WTC11 (cell line): ENCODE measurements at regions not wholly inside any gene's neighbourhood (a gene's known extent, or its start where the extent isn't known, plus 50 kb on each side); places are given as distances from the start of the nearest gene placed in this dataset.

ENCODE experiments used
- ATAC-seq: fragments of 200-7000 bp; cut with Tn5 transposase; 2 replicates; pipeline ENCODE4 v1.10.0; 2021; ENCODE audit warnings: mild to moderate bottlenecking, moderate library complexity
- CTCF ChIA-PET: fragments of 300-600 bp; sonication (Branson Sonifier 250); formaldehyde crosslinking; loops from one replicate; lab custom pipeline; 2021; ENCODE audit warnings: antibody characterized with exemption; lab: Charles Lee
- POLR2A ChIA-PET: fragments of 350-600 bp; sonication (Branson Sonifier 250); formaldehyde crosslinking; loops from one replicate; lab custom pipeline; 2021; ENCODE audit warnings: antibody characterized with exemption; lab: Charles Lee
- DNase-seq: peaks from one replicate; pipeline ENCODE4 v3.0.0; 2021; ENCODE audit warnings: low spot score
- H3K27ac Mint-ChIP-seq: 2 replicates; pipeline ENCODE4 v1.8.0; 2021; ENCODE audit warnings: mixed read lengths
- H3K27me3 Mint-ChIP-seq: 2 replicates; pipeline ENCODE4 v1.8.0; 2021; ENCODE audit warnings: low read depth, mild to moderate bottlenecking, moderate library complexity, mixed read lengths
- H3K36me3 Mint-ChIP-seq: 2 replicates; pipeline ENCODE4 v1.8.0; 2021; ENCODE audit warnings: mixed read lengths
- H3K4me1 Mint-ChIP-seq: 2 replicates; pipeline ENCODE4 v1.8.0; 2022; ENCODE audit warnings: mixed read lengths
- H3K4me3 Mint-ChIP-seq: 2 replicates; pipeline ENCODE4 v1.8.0; 2021; ENCODE audit warnings: mild to moderate bottlenecking, moderate library complexity, mixed read lengths
- H3K9me3 Mint-ChIP-seq: 2 replicates; pipeline ENCODE4 v1.8.0; 2021; ENCODE audit warnings: mixed read lengths
- ARID4B ChIP-seq: sonication (generic); formaldehyde crosslinking; IDR thresholded peaks from 2 replicates; pipeline ENCODE4 v1.8.0; 2023; ENCODE audit warnings: missing genetic modification reagents, mild to moderate bottlenecking, borderline replicate concordance
- ATF1 ChIP-seq: sonication (generic); formaldehyde crosslinking; IDR thresholded peaks from 2 replicates; pipeline ENCODE4 v1.8.1; 2023; ENCODE audit warnings: mild to moderate bottlenecking, moderate library complexity, missing genetic modification reagents
- ATF2 ChIP-seq: sonication (generic); formaldehyde crosslinking; IDR thresholded peaks from 2 replicates; pipeline ENCODE4 v1.8.1; 2022; ENCODE audit warnings: low read depth, missing genetic modification reagents, borderline replicate concordance
- ATF6 ChIP-seq: sonication (generic); formaldehyde crosslinking; IDR thresholded peaks from 2 replicates; pipeline ENCODE4 v1.8.1; 2023; ENCODE audit warnings: mild to moderate bottlenecking, missing genetic modification reagents
- CDX4 ChIP-seq: fragments of 250-450 bp; sonication (Bioruptor Pico); IDR thresholded peaks from 2 replicates; pipeline ENCODE4 v1.9.0; 2021; ENCODE audit warnings: moderate library complexity, mild to moderate bottlenecking, inconsistent platforms, borderline replicate concordance
- CREB1 ChIP-seq: sonication (generic); formaldehyde crosslinking; IDR thresholded peaks from 2 replicates; pipeline ENCODE4 v1.8.0; 2023; ENCODE audit warnings: mild to moderate bottlenecking, missing genetic modification reagents
- CREM ChIP-seq: sonication (generic); formaldehyde crosslinking; IDR thresholded peaks from 2 replicates; pipeline ENCODE4 v1.8.1; 2022; ENCODE audit warnings: mild to moderate bottlenecking, missing genetic modification reagents, moderate library complexity
- CTCF ChIP-seq: fragments of 200-600 bp; IDR thresholded peaks from 2 replicates; pipeline ENCODE4 v1.8.0; 2022; ENCODE audit warnings: antibody characterized with exemption
- NFYB ChIP-seq: sonication (generic); formaldehyde crosslinking; conservative IDR thresholded peaks from 2 replicates; pipeline ENCODE4 v1.8.0; 2022; ENCODE audit warnings: low read depth, missing genetic modification reagents
- NR2C2 ChIP-seq: sonication (generic); formaldehyde crosslinking; IDR thresholded peaks from 2 replicates; pipeline ENCODE4 v1.8.0; 2022; ENCODE audit warnings: mild to moderate bottlenecking, missing genetic modification reagents
- NR3C1 ChIP-seq: sonication (generic); formaldehyde crosslinking; conservative IDR thresholded peaks from 2 replicates; pipeline ENCODE4 v1.8.1; 2023; ENCODE audit warnings: low read depth, mild to moderate bottlenecking, missing genetic modification reagents
- OVOL2 ChIP-seq: fragments of 250-450 bp; sonication (Bioruptor Pico); IDR thresholded peaks from 2 replicates; pipeline ENCODE4 v1.9.0; 2021; ENCODE audit warnings: mild to moderate bottlenecking, borderline replicate concordance
- PRRX2 ChIP-seq: fragments of 250-450 bp; sonication (Bioruptor Pico); IDR thresholded peaks from 2 replicates; pipeline ENCODE4 v1.8.0; 2021; ENCODE audit warnings: mild to moderate bottlenecking
- RORB ChIP-seq: fragments of 250-450 bp; sonication (Bioruptor Pico); IDR thresholded peaks from 2 replicates; pipeline ENCODE4 v1.9.0; 2021; ENCODE audit warnings: mild to moderate bottlenecking
- TP53 ChIP-seq: sonication (generic); formaldehyde crosslinking; IDR thresholded peaks from 2 replicates; pipeline ENCODE4 v1.8.1; 2023; ENCODE audit warnings: mild to moderate bottlenecking, missing genetic modification reagents
- ZBTB43 ChIP-seq: sonication (generic); formaldehyde crosslinking; IDR thresholded peaks from 2 replicates; pipeline ENCODE4 v1.8.1; 2023; ENCODE audit warnings: mild to moderate bottlenecking, missing genetic modification reagents
- ZNF219 ChIP-seq: sonication (generic); formaldehyde crosslinking; IDR thresholded peaks from 2 replicates; pipeline ENCODE4 v1.8.0; 2023; ENCODE audit warnings: missing genetic modification reagents, mild to moderate bottlenecking, borderline replicate concordance
- ZNF317 ChIP-seq: sonication (generic); formaldehyde crosslinking; IDR thresholded peaks from 2 replicates; pipeline ENCODE4 v1.8.1; 2023; ENCODE audit warnings: low read depth, mild to moderate bottlenecking, moderate library complexity, missing genetic modification reagents, borderline replicate concordance
- ZSCAN18 ChIP-seq: fragments of 250-450 bp; sonication (Bioruptor Pico); IDR thresholded peaks from 2 replicates; pipeline ENCODE4 v2.1.2; 2022; ENCODE audit warnings: mild to moderate bottlenecking, moderate library complexity

GRCh38 chr9:36778682-36779081 is 206.0 kb downstream of the MELK start:
- peaks cover 3% of the 10 kb centered on the region; the same call in 1 of the 2 replicates for H3K27me3 Mint-ChIP-seq
- no peak overlapping the region for H3K27ac Mint-ChIP-seq
- ChIA-PET POLR2A (no interaction called here), CTCF (interaction anchor here (2.1 kb wide), 1 partner anchor 13 kb away, joined by 6 read pairs; no protein-coding TSS in a partner anchor)
- no peak overlapping the region for H3K4me3 Mint-ChIP-seq
- DNase-seq: no peak
- no peak for TF ChIP-seq ARID4B (CRISPR knock-in tag)
- TF ChIP-seq CREB1 (CRISPR knock-in tag): no peak
- no peak for TF ChIP-seq ATF2
- TF ChIP-seq OVOL2: no peak
- no peak for TF ChIP-seq NR2C2 (CRISPR knock-in tag)
- H3K36me3 Mint-ChIP-seq: no peaks in the 10 kb centered on the region
- H3K9me3 Mint-ChIP-seq: 0 out of 2 replicates have a peak, but pooled peaks cover 3% of the 10 kb centered on the region
- ATAC-seq: no peak
- peaks cover 9% of the 10 kb centered on the region for H3K4me1 Mint-ChIP-seq

- peaks cover 9% of the 10 kb centered on the region for H3K4me1 Mint-ChIP-seq
- CTCF ChIA-PET: interaction anchor here (2.1 kb wide), 1 partner anchor 12 kb away, joined by 6 read pairs; no protein-coding TSS in a partner anchor
- no peaks in the 10 kb centered on the region for H3K36me3 Mint-ChIP-seq
- DNase-seq (no peak), ATAC-seq (no peak)
- POLR2A ChIA-PET: no interaction called here
- no peak for TF ChIP-seq ZNF219
- TF ChIP-seq ZBTB43 (CRISPR knock-in tag): no peak
- TF ChIP-seq ATF1 (CRISPR knock-in tag): no peak
- peaks cover 7% of the 10 kb centered on the region for H3K27me3 Mint-ChIP-seq
- H3K4me3 Mint-ChIP-seq: no peak overlapping the region
- no peak overlapping the region for H3K27ac Mint-ChIP-seq
- 0 out of 2 replicates have a peak, but pooled peaks cover 3% of the 10 kb centered on the region for H3K9me3 Mint-ChIP-seq
These were observed 206.9 kb downstream of the MELK start for GRCh38 chr9:36779582-36779981.

- Mint-ChIP-seq H3K27ac (no peak overlapping the region), H3K4me3 (no peak overlapping the region), H3K27me3 (peaks cover 7% of the 10 kb centered on the region), H3K36me3 (no peaks in the 10 kb centered on the region), H3K4me1 (peaks cover 9% of the 10 kb centered on the region), H3K9me3 (no peaks in the 10 kb centered on the region)
- no peak for DNase-seq
- CTCF ChIA-PET: interaction anchor here (2.1 kb wide), 1 partner anchor 11 kb away, joined by 6 read pairs; no protein-coding TSS in a partner anchor
- ATAC-seq: no peak; the same call in 1 of the 2 replicates
- POLR2A ChIA-PET: no interaction called here
- TF ChIP-seq NR3C1 (no peak), TP53 (CRISPR knock-in tag) (no peak), CREM (CRISPR knock-in tag) (no peak), CDX4 (CRISPR knock-in tag) (no peak), NFYB (CRISPR knock-in tag) (no peak), CTCF (no peak), ZSCAN18 (CRISPR knock-in tag) (no peak), PRRX2 (CRISPR knock-in tag) (no peak), ATF6 (CRISPR knock-in tag) (no peak), ZNF317 (CRISPR knock-in tag) (no peak), RORB (CRISPR knock-in tag) (no peak)
These were observed 207.5 kb downstream of the MELK start for GRCh38 chr9:36780186-36780585.
